ENCODE measurements at regions not wholly inside any gene's neighbourhood (a gene's known extent, or its start where the extent isn't known, plus 50 kb on each side); places are given as distances from the start of the nearest gene placed in this dataset.
"Not testable (repeated sequence)": the region's sequence is repeated elsewhere in the genome, so short reads cannot be mapped to it uniquely, and the experiment has no call there.

GRCh38 chrX:96576368-96576767 lies 108.3 kb upstream of the DIAPH2 start:
- no peak for TF ChIP-seq CTCF (IDR thresholded peaks at IDR 0.05; ENCODE audit: low read depth, low read length)
- no peak overlapping the region for H3K4me3 ChIP-seq (ENCODE audit: low read depth, low read length)

DNA sequence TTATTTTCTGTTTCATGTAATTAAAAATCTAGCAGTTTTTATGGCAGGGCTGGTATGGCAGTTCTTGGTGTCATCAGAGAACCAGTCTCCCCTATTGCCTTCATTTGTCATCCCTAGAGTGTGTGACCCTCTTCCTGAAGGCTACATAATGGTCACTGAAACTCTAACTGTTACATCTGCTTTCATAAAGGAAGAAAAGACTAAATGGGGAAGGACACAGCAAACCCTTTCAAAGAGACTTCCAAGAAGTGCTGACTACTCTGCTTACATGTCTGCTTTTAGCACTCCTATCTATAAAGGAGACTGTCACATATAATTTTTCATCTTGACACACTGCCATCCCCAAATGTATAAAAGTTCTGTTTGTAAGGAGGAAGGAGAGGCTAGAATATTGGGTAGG lies 105.9 kb upstream of the DIAPH2 start:
- TF ChIP-seq CTCF (IDR thresholded peaks at IDR 0.05; ENCODE audit: low read depth, low read length) = no peak
- H3K4me3 ChIP-seq (ENCODE audit: low read depth, low read length) = no peak overlapping the region

DNA sequence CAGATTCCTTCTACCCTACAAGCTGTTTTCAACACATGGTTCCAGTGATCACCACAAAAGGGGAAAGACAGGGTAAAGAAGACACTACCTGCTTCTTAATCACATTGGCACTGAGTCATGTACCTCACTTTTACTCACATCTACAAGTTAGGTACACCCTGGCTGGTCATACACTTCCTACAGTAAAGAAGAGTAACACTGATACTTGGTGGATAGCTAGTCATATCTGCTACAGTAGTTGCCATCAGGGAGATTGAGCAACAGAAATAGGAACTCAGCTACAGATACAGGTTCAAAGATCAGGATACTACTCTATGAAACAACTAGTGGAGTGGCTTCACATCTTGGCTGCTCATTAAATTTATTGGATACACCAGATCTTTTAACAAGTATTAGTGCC lies 105.4 kb upstream of the DIAPH2 start:
- H3K4me3 ChIP-seq (ENCODE audit: low read depth, low read length) = no peak overlapping the region
- no peak for TF ChIP-seq CTCF (IDR thresholded peaks at IDR 0.05; ENCODE audit: low read depth, low read length)

DNA sequence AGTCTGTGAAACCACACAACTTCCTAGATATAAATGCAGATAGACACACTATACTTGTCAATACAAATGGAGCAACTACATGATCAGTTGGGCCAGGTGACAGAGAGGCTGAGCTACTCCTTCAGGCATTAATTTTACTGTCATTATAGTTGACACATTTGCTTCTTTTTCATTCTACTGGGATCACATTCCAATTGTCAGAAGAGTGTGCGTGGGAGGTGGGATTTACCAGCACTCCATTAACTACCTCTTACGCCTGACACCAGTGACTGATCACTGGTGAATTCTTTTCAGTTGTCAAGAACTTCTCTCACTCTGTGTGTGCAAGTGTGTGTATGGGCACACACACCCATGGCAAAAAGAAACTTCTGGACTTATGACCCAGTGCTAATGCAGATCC lies 94.2 kb upstream of the DIAPH2 start:
- TF ChIP-seq CTCF (IDR thresholded peaks at IDR 0.05; ENCODE audit: low read depth, low read length) = no peak
- no peak overlapping the region for H3K4me3 ChIP-seq (ENCODE audit: low read depth, low read length)

GRCh38 chrX:96591421-96591820 lies 93.2 kb upstream of the DIAPH2 start:
- no peak overlapping the region for H3K4me3 ChIP-seq (ENCODE audit: low read depth, low read length)
- no peak for TF ChIP-seq CTCF (IDR thresholded peaks at IDR 0.05; ENCODE audit: low read depth, low read length)

DNA sequence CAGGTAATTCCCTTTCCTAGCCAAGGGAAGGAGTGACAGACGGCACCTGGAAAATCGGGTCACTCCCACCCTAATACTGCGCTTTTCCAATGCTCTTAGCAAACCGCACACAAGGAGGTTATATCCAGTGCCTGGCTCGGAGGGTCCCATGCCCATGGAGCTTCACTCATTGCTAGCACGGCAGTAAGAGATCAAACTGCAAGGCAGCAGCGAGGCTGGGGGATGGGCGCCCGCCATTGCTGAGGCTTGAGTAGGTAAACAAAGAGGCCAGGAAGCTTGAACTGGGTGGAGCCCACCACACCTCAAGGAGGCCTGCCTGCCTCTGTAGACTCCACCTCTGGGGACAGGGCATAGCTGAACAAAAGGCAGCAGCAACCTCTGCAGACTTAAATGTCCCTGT lies 86.8 kb upstream of the DIAPH2 start:
- H3K4me3 ChIP-seq (ENCODE audit: low read depth, low read length) = not testable (repeated sequence)

DNA sequence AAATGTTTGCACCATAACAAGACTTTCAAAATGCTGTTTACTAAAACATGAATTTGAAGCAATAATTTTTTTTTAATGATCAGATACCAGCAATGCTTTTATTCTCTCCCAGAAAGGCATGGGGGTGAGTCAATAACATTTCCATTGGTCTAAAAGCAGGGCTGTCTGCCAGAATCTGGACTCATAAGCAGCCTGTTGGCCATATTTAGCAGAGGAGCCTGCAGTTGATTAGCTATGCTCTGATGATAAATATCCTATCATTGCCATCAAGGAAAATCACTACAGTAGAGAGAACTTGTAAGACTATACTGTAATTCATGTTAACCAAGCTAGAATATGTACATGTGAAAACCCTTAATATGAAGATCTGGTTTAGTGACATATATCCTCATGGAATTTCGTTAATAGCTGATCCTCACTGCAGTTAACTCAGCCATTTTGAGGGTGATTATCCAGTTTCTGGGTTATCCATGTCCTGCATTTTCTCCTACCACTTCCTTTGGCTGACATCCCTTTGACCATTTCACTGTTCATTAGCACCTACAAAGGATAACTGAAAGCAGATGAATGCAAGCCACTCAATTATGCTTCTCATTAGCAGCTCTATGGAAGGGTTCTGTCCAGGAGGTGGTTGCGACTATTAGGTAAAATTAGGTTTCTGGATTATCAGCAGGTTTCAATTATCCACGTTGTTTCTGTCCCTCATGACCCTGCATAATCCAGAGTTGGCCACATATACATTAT lies 72.9 kb upstream of the DIAPH2 start:
- no peak for TF ChIP-seq CTCF (IDR thresholded peaks at IDR 0.05; ENCODE audit: low read depth, low read length)
- no peak overlapping the region for H3K4me3 ChIP-seq (ENCODE audit: low read depth, low read length)

DNA sequence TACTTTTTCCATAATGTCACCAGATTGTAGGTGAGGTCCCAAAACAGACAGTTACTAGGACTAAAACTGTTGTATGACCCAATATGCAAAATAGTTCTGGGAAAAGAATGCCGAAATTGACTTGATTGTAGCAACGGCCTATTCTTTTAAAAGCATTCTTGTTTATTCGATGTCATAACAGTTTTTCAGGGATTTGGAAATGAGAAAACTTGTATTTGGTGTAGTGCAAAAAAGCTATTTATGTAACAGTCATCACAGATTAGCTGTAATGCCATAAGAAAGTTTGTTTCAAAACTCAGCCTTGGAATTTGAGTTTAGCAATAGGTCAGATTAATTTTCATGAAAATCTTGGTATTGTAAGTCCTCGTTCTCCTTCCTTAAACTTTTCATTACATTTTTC lies 69.2 kb upstream of the DIAPH2 start:
- no peak overlapping the region for H3K4me3 ChIP-seq (ENCODE audit: low read depth, low read length)
- TF ChIP-seq CTCF (IDR thresholded peaks at IDR 0.05; ENCODE audit: low read depth, low read length) = no peak

Measured in WI38 (cell line).